SK-N-SH treated with all-trans-retinoic acid at 6 μM for 48 hours (cell line): ENCODE measurements at regions not wholly inside any gene's neighbourhood (a gene's known extent, or its start where the extent isn't known, plus 50 kb on each side); places are given as distances from the start of the nearest gene placed in this dataset.

Source experiments
- ARNTL ChIP-seq: fragments of 450-650 bp; formaldehyde crosslinking; IDR thresholded peaks from 2 replicates; pipeline ENCODE4 v1.5.0; 2020; ENCODE audit warnings: low read depth, mild to moderate bottlenecking, moderate library complexity, borderline replicate concordance
- BACH2 ChIP-seq: fragments of 250-450 bp; sonication (Bioruptor Pico); IDR thresholded peaks from 2 replicates; pipeline ENCODE4 v1.9.0; 2021; ENCODE audit warnings: mild to moderate bottlenecking, borderline replicate concordance
- ISL1 ChIP-seq: fragments of 250-450 bp; sonication (Bioruptor Pico); IDR thresholded peaks from 2 replicates; pipeline ENCODE4 v2.1.2; 2022; ENCODE audit warnings: mild to moderate bottlenecking, moderate library complexity
- SNAI2 ChIP-seq: fragments of 250-450 bp; sonication (Bioruptor Pico); IDR thresholded peaks from 2 replicates; pipeline ENCODE4 v1.5.0; 2020; ENCODE audit warnings: mild to moderate bottlenecking, moderate library complexity
- TCF4 ChIP-seq: fragments of 250-450 bp; sonication (Bioruptor Pico); IDR thresholded peaks from 2 replicates; pipeline ENCODE4 v1.8.0; 2021; ENCODE audit warnings: mild to moderate bottlenecking, moderate library complexity, borderline replicate concordance
- TOX ChIP-seq: fragments of 250-450 bp; sonication (Bioruptor Pico); IDR thresholded peaks from 2 replicates; pipeline ENCODE4 v1.8.0; 2021; ENCODE audit warnings: mild to moderate bottlenecking, moderate library complexity, borderline replicate concordance
- ZC3H10 ChIP-seq: fragments of 250-450 bp; sonication (Bioruptor Pico); IDR thresholded peaks from 2 replicates; pipeline ENCODE4 v1.5.1; 2021; ENCODE audit warnings: mild to moderate bottlenecking, moderate library complexity
- ZFP3 ChIP-seq: fragments of 250-450 bp; sonication (Bioruptor Pico); IDR thresholded peaks from 2 replicates; pipeline ENCODE4 v1.5.0; 2020; ENCODE audit warnings: mild to moderate bottlenecking, moderate library complexity
- ZFP30 ChIP-seq: fragments of 450-650 bp; formaldehyde crosslinking; IDR thresholded peaks from 2 replicates; pipeline ENCODE4 v1.5.0; 2022; ENCODE audit warnings: mild to moderate bottlenecking, moderate library complexity
- ZNF8 ChIP-seq: fragments of 450-650 bp; formaldehyde crosslinking; IDR thresholded peaks from 2 replicates; pipeline ENCODE4 v1.5.0; 2020; ENCODE audit warnings: mild to moderate bottlenecking, moderate library complexity
- TF ChIP-seq, protein P1 (sequence below): fragments of 250-450 bp; sonication (Bioruptor Pico); IDR thresholded peaks from 2 replicates; pipeline ENCODE4 v1.8.0; 2020; ENCODE audit warnings: mild to moderate bottlenecking, moderate library complexity, borderline replicate concordance
- TF ChIP-seq, protein P2 (sequence below): fragments of 250-450 bp; sonication (Bioruptor Pico); IDR thresholded peaks from 2 replicates; pipeline ENCODE4 v1.8.0; 2021; ENCODE audit warnings: low read depth, mild to moderate bottlenecking, moderate library complexity, borderline replicate concordance
- TF ChIP-seq, protein P3 (sequence below): fragments of 250-450 bp; sonication (Bioruptor Pico); IDR thresholded peaks from 2 replicates; pipeline ENCODE4 v1.5.0; 2020; ENCODE audit warnings: mild to moderate bottlenecking, moderate library complexity
- TF ChIP-seq, protein P4 (sequence below): fragments of 250-450 bp; sonication (Bioruptor Pico); IDR thresholded peaks from 2 replicates; pipeline ENCODE4 v1.5.1; 2021; ENCODE audit warnings: mild to moderate bottlenecking, moderate library complexity

- TF ChIP-seq ZFP30 (CRISPR knock-in tag) (no peak), SNAI2 (CRISPR knock-in tag) (no peak), BACH2 (CRISPR knock-in tag) (no peak), TOX (CRISPR knock-in tag) (no peak), ZC3H10 (CRISPR knock-in tag) (no peak), ZNF8 (CRISPR knock-in tag) (no peak), ISL1 (CRISPR knock-in tag) (no peak), ARNTL (no peak), TCF4 (no peak), ZFP3 (CRISPR knock-in tag) (no peak)
- TF ChIP-seq, protein P1, sequence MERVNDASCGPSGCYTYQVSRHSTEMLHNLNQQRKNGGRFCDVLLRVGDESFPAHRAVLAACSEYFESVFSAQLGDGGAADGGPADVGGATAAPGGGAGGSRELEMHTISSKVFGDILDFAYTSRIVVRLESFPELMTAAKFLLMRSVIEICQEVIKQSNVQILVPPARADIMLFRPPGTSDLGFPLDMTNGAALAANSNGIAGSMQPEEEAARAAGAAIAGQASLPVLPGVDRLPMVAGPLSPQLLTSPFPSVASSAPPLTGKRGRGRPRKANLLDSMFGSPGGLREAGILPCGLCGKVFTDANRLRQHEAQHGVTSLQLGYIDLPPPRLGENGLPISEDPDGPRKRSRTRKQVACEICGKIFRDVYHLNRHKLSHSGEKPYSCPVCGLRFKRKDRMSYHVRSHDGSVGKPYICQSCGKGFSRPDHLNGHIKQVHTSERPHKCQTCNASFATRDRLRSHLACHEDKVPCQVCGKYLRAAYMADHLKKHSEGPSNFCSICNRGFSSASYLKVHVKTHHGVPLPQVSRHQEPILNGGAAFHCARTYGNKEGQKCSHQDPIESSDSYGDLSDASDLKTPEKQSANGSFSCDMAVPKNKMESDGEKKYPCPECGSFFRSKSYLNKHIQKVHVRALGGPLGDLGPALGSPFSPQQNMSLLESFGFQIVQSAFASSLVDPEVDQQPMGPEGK (CRISPR knock-in tag), result no peak
- TF ChIP-seq, protein P2, sequence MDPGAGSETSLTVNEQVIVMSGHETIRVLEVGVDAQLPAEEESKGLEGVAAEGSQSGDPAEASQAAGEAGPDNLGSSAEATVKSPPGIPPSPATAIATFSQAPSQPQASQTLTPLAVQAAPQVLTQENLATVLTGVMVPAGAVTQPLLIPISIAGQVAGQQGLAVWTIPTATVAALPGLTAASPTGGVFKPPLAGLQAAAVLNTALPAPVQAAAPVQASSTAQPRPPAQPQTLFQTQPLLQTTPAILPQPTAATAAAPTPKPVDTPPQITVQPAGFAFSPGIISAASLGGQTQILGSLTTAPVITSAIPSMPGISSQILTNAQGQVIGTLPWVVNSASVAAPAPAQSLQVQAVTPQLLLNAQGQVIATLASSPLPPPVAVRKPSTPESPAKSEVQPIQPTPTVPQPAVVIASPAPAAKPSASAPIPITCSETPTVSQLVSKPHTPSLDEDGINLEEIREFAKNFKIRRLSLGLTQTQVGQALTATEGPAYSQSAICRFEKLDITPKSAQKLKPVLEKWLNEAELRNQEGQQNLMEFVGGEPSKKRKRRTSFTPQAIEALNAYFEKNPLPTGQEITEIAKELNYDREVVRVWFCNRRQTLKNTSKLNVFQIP (CRISPR knock-in tag), result no peak
- TF ChIP-seq, protein P3, sequence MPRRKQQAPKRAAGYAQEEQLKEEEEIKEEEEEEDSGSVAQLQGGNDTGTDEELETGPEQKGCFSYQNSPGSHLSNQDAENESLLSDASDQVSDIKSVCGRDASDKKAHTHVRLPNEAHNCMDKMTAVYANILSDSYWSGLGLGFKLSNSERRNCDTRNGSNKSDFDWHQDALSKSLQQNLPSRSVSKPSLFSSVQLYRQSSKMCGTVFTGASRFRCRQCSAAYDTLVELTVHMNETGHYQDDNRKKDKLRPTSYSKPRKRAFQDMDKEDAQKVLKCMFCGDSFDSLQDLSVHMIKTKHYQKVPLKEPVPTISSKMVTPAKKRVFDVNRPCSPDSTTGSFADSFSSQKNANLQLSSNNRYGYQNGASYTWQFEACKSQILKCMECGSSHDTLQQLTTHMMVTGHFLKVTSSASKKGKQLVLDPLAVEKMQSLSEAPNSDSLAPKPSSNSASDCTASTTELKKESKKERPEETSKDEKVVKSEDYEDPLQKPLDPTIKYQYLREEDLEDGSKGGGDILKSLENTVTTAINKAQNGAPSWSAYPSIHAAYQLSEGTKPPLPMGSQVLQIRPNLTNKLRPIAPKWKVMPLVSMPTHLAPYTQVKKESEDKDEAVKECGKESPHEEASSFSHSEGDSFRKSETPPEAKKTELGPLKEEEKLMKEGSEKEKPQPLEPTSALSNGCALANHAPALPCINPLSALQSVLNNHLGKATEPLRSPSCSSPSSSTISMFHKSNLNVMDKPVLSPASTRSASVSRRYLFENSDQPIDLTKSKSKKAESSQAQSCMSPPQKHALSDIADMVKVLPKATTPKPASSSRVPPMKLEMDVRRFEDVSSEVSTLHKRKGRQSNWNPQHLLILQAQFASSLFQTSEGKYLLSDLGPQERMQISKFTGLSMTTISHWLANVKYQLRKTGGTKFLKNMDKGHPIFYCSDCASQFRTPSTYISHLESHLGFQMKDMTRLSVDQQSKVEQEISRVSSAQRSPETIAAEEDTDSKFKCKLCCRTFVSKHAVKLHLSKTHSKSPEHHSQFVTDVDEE (CRISPR knock-in tag), result no peak
- TF ChIP-seq, protein P4, sequence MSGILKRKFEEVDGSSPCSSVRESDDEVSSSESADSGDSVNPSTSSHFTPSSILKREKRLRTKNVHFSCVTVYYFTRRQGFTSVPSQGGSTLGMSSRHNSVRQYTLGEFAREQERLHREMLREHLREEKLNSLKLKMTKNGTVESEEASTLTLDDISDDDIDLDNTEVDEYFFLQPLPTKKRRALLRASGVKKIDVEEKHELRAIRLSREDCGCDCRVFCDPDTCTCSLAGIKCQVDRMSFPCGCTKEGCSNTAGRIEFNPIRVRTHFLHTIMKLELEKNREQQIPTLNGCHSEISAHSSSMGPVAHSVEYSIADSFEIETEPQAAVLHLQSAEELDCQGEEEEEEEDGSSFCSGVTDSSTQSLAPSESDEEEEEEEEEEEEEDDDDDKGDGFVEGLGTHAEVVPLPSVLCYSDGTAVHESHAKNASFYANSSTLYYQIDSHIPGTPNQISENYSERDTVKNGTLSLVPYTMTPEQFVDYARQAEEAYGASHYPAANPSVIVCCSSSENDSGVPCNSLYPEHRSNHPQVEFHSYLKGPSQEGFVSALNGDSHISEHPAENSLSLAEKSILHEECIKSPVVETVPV (CRISPR knock-in tag), result no peak
These were observed 82.1 kb upstream of the CCDC190 start for GRCh38 chr1:162942916-162943559.
